ENCODE measurements at regions not wholly inside any gene's neighbourhood (a gene's known extent, or its start where the extent isn't known, plus 50 kb on each side); places are given as distances from the start of the nearest gene placed in this dataset.

- Histone ChIP-seq H3K36me3 (ENCODE audit: insufficient read depth, low read depth, low read length) (no peaks in the 10 kb centered on the region), H3K27ac (ENCODE audit: low read length) (no peak overlapping the region), H3K27me3 (ENCODE audit: insufficient read depth, low read length) (no peaks in the 10 kb centered on the region), H3K4me3 (ENCODE audit: low read length) (no peak overlapping the region), H3K4me1 (ENCODE audit: insufficient read depth, low read length) (peaks cover 3% of the 10 kb centered on the region; the same call in 1 of the 2 replicates), H3K9ac (ENCODE audit: low read depth, low read length) (no peak overlapping the region), H3K9me3 (ENCODE audit: insufficient read depth, low read depth, low read length) (no peaks in the 10 kb centered on the region; the same call in 1 of the 2 replicates)
Measured at GRCh38 chr22:49331878-49332277, 495.8 kb downstream of the BRD1 start.

- peaks cover 3% of the 10 kb centered on the region; the same call in 1 of the 2 replicates for H3K4me1 ChIP-seq (ENCODE audit: insufficient read depth, low read length)
- H3K27ac ChIP-seq (ENCODE audit: low read length), result no peak overlapping the region
- no peak overlapping the region for H3K4me3 ChIP-seq (ENCODE audit: low read length)
- H3K9ac ChIP-seq (ENCODE audit: low read depth, low read length), result no peak overlapping the region
- H3K9me3 ChIP-seq (ENCODE audit: insufficient read depth, low read depth, low read length), result no peaks in the 10 kb centered on the region; the same call in 1 of the 2 replicates
- no peaks in the 10 kb centered on the region for H3K27me3 ChIP-seq (ENCODE audit: insufficient read depth, low read length)
- no peaks in the 10 kb centered on the region for H3K36me3 ChIP-seq (ENCODE audit: insufficient read depth, low read depth, low read length)
Measured at GRCh38 chr22:49331223-49331815, 496.4 kb downstream of the BRD1 start.

- no peak overlapping the region for H3K4me3 ChIP-seq (ENCODE audit: low read length)
- no peak overlapping the region for H3K9ac ChIP-seq (ENCODE audit: low read depth, low read length)
- no peaks in the 10 kb centered on the region for H3K27me3 ChIP-seq (ENCODE audit: insufficient read depth, low read length)
- H3K36me3 ChIP-seq (ENCODE audit: insufficient read depth, low read depth, low read length), result no peaks in the 10 kb centered on the region
- H3K9me3 ChIP-seq (ENCODE audit: insufficient read depth, low read depth, low read length), result no peaks in the 10 kb centered on the region; the same call in 1 of the 2 replicates
- no peak overlapping the region for H3K27ac ChIP-seq (ENCODE audit: low read length)
- H3K4me1 ChIP-seq (ENCODE audit: insufficient read depth, low read length), result peaks cover 3% of the 10 kb centered on the region; the same call in 1 of the 2 replicates
Measured at GRCh38 chr22:49330421-49331222, 497.1 kb downstream of the BRD1 start.

- Histone ChIP-seq H3K4me3 (ENCODE audit: low read length) (no peak overlapping the region), H3K4me1 (ENCODE audit: insufficient read depth, low read length) (peaks cover 3% of the 10 kb centered on the region; the same call in 1 of the 2 replicates), H3K27me3 (ENCODE audit: insufficient read depth, low read length) (no peaks in the 10 kb centered on the region), H3K9ac (ENCODE audit: low read depth, low read length) (no peak overlapping the region), H3K9me3 (ENCODE audit: insufficient read depth, low read depth, low read length) (no peaks in the 10 kb centered on the region; the same call in 1 of the 2 replicates), H3K27ac (ENCODE audit: low read length) (no peak overlapping the region), H3K36me3 (ENCODE audit: insufficient read depth, low read depth, low read length) (no peaks in the 10 kb centered on the region)
Measured at GRCh38 chr22:49329636-49330035, 498.0 kb downstream of the BRD1 start.

GRCh38 chr22:49328630-49329405, 498.9 kb downstream of the BRD1 start:
- no peak overlapping the region for H3K9ac ChIP-seq (ENCODE audit: low read depth, low read length)
- H3K36me3 ChIP-seq (ENCODE audit: insufficient read depth, low read depth, low read length), result no peaks in the 10 kb centered on the region
- H3K27ac ChIP-seq (ENCODE audit: low read length), result no peak overlapping the region
- no peaks in the 10 kb centered on the region for H3K27me3 ChIP-seq (ENCODE audit: insufficient read depth, low read length)
- H3K4me3 ChIP-seq (ENCODE audit: low read length), result no peak overlapping the region
- H3K4me1 ChIP-seq (ENCODE audit: insufficient read depth, low read length), result no peaks in the 10 kb centered on the region
- no peaks in the 10 kb centered on the region; the same call in 1 of the 2 replicates for H3K9me3 ChIP-seq (ENCODE audit: insufficient read depth, low read depth, low read length)

GRCh38 chr22:49328118-49328475, 499.6 kb downstream of the BRD1 start:
- H3K27ac ChIP-seq (ENCODE audit: low read length), result no peak overlapping the region
- no peaks in the 10 kb centered on the region for H3K36me3 ChIP-seq (ENCODE audit: insufficient read depth, low read depth, low read length)
- H3K9me3 ChIP-seq (ENCODE audit: insufficient read depth, low read depth, low read length), result no peaks in the 10 kb centered on the region; the same call in 1 of the 2 replicates
- H3K4me3 ChIP-seq (ENCODE audit: low read length), result no peak overlapping the region
- H3K9ac ChIP-seq (ENCODE audit: low read depth, low read length), result no peak overlapping the region
- H3K4me1 ChIP-seq (ENCODE audit: insufficient read depth, low read length), result no peaks in the 10 kb centered on the region
- no peaks in the 10 kb centered on the region for H3K27me3 ChIP-seq (ENCODE audit: insufficient read depth, low read length)

- no peak overlapping the region for H3K9ac ChIP-seq (ENCODE audit: low read depth, low read length)
- H3K27ac ChIP-seq (ENCODE audit: low read length), result no peak overlapping the region
- H3K36me3 ChIP-seq (ENCODE audit: insufficient read depth, low read depth, low read length), result no peaks in the 10 kb centered on the region
- no peaks in the 10 kb centered on the region for H3K4me1 ChIP-seq (ENCODE audit: insufficient read depth, low read length)
- H3K9me3 ChIP-seq (ENCODE audit: insufficient read depth, low read depth, low read length), result no peaks in the 10 kb centered on the region; the same call in 1 of the 2 replicates
- H3K27me3 ChIP-seq (ENCODE audit: insufficient read depth, low read length), result no peaks in the 10 kb centered on the region
- H3K4me3 ChIP-seq (ENCODE audit: low read length), result no peak overlapping the region
Measured at GRCh38 chr22:49327411-49328117, 500.1 kb downstream of the BRD1 start.

- Histone ChIP-seq H3K27me3 (ENCODE audit: insufficient read depth, low read length) (no peaks in the 10 kb centered on the region), H3K4me3 (ENCODE audit: low read length) (no peak overlapping the region), H3K9ac (ENCODE audit: low read depth, low read length) (no peak overlapping the region), H3K4me1 (ENCODE audit: insufficient read depth, low read length) (no peaks in the 10 kb centered on the region), H3K9me3 (ENCODE audit: insufficient read depth, low read depth, low read length) (no peaks in the 10 kb centered on the region; the same call in 1 of the 2 replicates), H3K36me3 (ENCODE audit: insufficient read depth, low read depth, low read length) (no peaks in the 10 kb centered on the region), H3K27ac (ENCODE audit: low read length) (no peak overlapping the region)
Measured at GRCh38 chr22:49326558-49326957, 501.1 kb downstream of the BRD1 start.

- no peaks in the 10 kb centered on the region for H3K36me3 ChIP-seq (ENCODE audit: insufficient read depth, low read depth, low read length)
- no peaks in the 10 kb centered on the region for H3K4me1 ChIP-seq (ENCODE audit: insufficient read depth, low read length)
- no peak overlapping the region for H3K27ac ChIP-seq (ENCODE audit: low read length)
- H3K9ac ChIP-seq (ENCODE audit: low read depth, low read length), result no peak overlapping the region
- H3K4me3 ChIP-seq (ENCODE audit: low read length), result no peak overlapping the region
- H3K27me3 ChIP-seq (ENCODE audit: insufficient read depth, low read length), result no peaks in the 10 kb centered on the region
- no peaks in the 10 kb centered on the region; the same call in 1 of the 2 replicates for H3K9me3 ChIP-seq (ENCODE audit: insufficient read depth, low read depth, low read length)
Measured at GRCh38 chr22:49325531-49326395, 501.9 kb downstream of the BRD1 start.

GRCh38 chr22:49324527-49325491, 502.9 kb downstream of the BRD1 start:
- Histone ChIP-seq H3K36me3 (ENCODE audit: insufficient read depth, low read depth, low read length) (no peaks in the 10 kb centered on the region), H3K4me3 (ENCODE audit: low read length) (no peak overlapping the region), H3K9ac (ENCODE audit: low read depth, low read length) (no peak overlapping the region), H3K27me3 (ENCODE audit: insufficient read depth, low read length) (no peaks in the 10 kb centered on the region), H3K4me1 (ENCODE audit: insufficient read depth, low read length) (no peaks in the 10 kb centered on the region), H3K9me3 (ENCODE audit: insufficient read depth, low read depth, low read length) (no peaks in the 10 kb centered on the region; the same call in 1 of the 2 replicates), H3K27ac (ENCODE audit: low read length) (no peak overlapping the region)

Data from iPS-20b (cell line).